ENCODE measurements at regions not wholly inside any gene's neighbourhood (a gene's known extent, or its start where the extent isn't known, plus 50 kb on each side); places are given as distances from the start of the nearest gene placed in this dataset.

GRCh38 chr15:61656391-61656790 is 403.9 kb downstream of the VPS13C start:
- no peak overlapping the region for H3K4me3 ChIP-seq (ENCODE audit: low read depth, low read length)
- no peak for TF ChIP-seq CTCF (conservative IDR thresholded peaks at IDR 0.05; ENCODE audit: low read depth, low read length)
- DNase-seq (ENCODE audit: low read depth), result no peak

- H3K4me3 ChIP-seq (ENCODE audit: low read depth, low read length), result no peak overlapping the region
- no peak for DNase-seq (ENCODE audit: low read depth)
- TF ChIP-seq CTCF (conservative IDR thresholded peaks at IDR 0.05; ENCODE audit: low read depth, low read length), result no peak
Observed at GRCh38 chr15:61655881-61656280, 404.4 kb downstream of the VPS13C start.

- no peak for TF ChIP-seq CTCF (conservative IDR thresholded peaks at IDR 0.05; ENCODE audit: low read depth, low read length)
- DNase-seq (ENCODE audit: low read depth), result no peak
- H3K4me3 ChIP-seq (ENCODE audit: low read depth, low read length), result no peak overlapping the region
Observed at GRCh38 chr15:61654918-61655317, 405.3 kb downstream of the VPS13C start.

GRCh38 chr15:61654002-61654740 is 406.1 kb downstream of the VPS13C start:
- H3K4me3 ChIP-seq (ENCODE audit: low read depth, low read length), result no peak overlapping the region
- DNase-seq (ENCODE audit: low read depth), result no peak
- no peak for TF ChIP-seq CTCF (conservative IDR thresholded peaks at IDR 0.05; ENCODE audit: low read depth, low read length)

GRCh38 chr15:61653110-61653509 is 407.1 kb downstream of the VPS13C start:
- TF ChIP-seq CTCF (conservative IDR thresholded peaks at IDR 0.05; ENCODE audit: low read depth, low read length), result no peak
- no peak overlapping the region for H3K4me3 ChIP-seq (ENCODE audit: low read depth, low read length)
- DNase-seq (ENCODE audit: low read depth), result no peak

- DNase-seq (ENCODE audit: low read depth), result no peak
- no peak overlapping the region for H3K4me3 ChIP-seq (ENCODE audit: low read depth, low read length)
- no peak for TF ChIP-seq CTCF (conservative IDR thresholded peaks at IDR 0.05; ENCODE audit: low read depth, low read length)
Observed at GRCh38 chr15:61651267-61651666, 409.0 kb downstream of the VPS13C start.

- DNase-seq (ENCODE audit: low read depth), result no peak
- no peak overlapping the region for H3K4me3 ChIP-seq (ENCODE audit: low read depth, low read length)
- TF ChIP-seq CTCF (conservative IDR thresholded peaks at IDR 0.05; ENCODE audit: low read depth, low read length), result no peak
Observed at GRCh38 chr15:61649046-61649445, 411.2 kb downstream of the VPS13C start.

Measured in epithelial cell of proximal tubule (primary cell).